Tibial nerve (tissue), 4 donors: ENCODE measurements at regions not wholly inside any gene's neighbourhood (a gene's known extent, or its start where the extent isn't known, plus 50 kb on each side); places are given as distances from the start of the nearest gene placed in this dataset.

ENCODE experiments used
- CTCF ChIP-seq, 5 experiments: fragments of 200-600 bp in 3 of 5; fragments of 450-650 bp in 2 of 5; sonication (generic) in 3 of 5; IDR thresholded peaks; one replicate each; pipeline ENCODE4 v1.5.1; 2016 to 2019; ENCODE audit warnings: antibody characterized with exemption in 5 of 5, mild to moderate bottlenecking in 3 of 5, moderate library complexity in 2 of 5
- EP300 ChIP-seq, 2 donors: sonication (generic); formaldehyde crosslinking; IDR thresholded peaks; one replicate each; pipeline ENCODE4 v1.6.1; 2017; ENCODE audit warnings: antibody characterized with exemption in 2 of 2, mild to moderate bottlenecking in 1 of 2
- POLR2A ChIP-seq, 2 donors: fragments of 450-650 bp; IDR thresholded peaks; one replicate each; pipeline ENCODE4 v1.6.1; 2017; ENCODE audit warnings: antibody characterized with exemption in 2 of 2, mild to moderate bottlenecking in 2 of 2, moderate library complexity in 2 of 2

- TF ChIP-seq POLR2A (IDR thresholded peaks at IDR 0.05): no peak
- no peak for TF ChIP-seq CTCF (IDR thresholded peaks at IDR 0.05)
- no peak for TF ChIP-seq EP300 (IDR thresholded peaks at IDR 0.05)
Measured at GRCh38 chr13:36549126-36549702, 116.9 kb downstream of the CCNA1 start.
